Effector CD4-positive, alpha-beta T cell (primary cell): ENCODE measurements at regions not wholly inside any gene's neighbourhood (a gene's known extent, or its start where the extent isn't known, plus 50 kb on each side); places are given as distances from the start of the nearest gene placed in this dataset.

ENCODE experiments used
- DNase-seq: peaks from one replicate; pipeline ENCODE4 v3.0.0-alpha.2; 2020

GRCh38 chr7:17184805-17185689, 113.4 kb upstream of the AHR start:
- DNase-seq = no peak

GRCh38 chr7:17185690-17186070, 112.8 kb upstream of the AHR start:
- DNase-seq = no peak

GRCh38 chr7:17186745-17187530, 111.5 kb upstream of the AHR start:
- no peak for DNase-seq

- no peak for DNase-seq
These were observed 103.8 kb upstream of the AHR start for GRCh38 chr7:17194656-17195055.

- DNase-seq = no peak
These were observed 102.9 kb upstream of the AHR start for GRCh38 chr7:17195576-17195975.

- no peak for DNase-seq
These were observed 92.5 kb upstream of the AHR start for GRCh38 chr7:17205910-17206309.

GRCh38 chr7:17206349-17206905, 92.0 kb upstream of the AHR start:
- no peak for DNase-seq

GRCh38 chr7:17207220-17207619, 91.2 kb upstream of the AHR start:
- no peak for DNase-seq

- no peak for DNase-seq
These were observed 89.4 kb upstream of the AHR start for GRCh38 chr7:17209101-17209500.

- no peak for DNase-seq
These were observed 87.1 kb upstream of the AHR start for GRCh38 chr7:17211307-17211836.

- DNase-seq = no peak
These were observed 86.3 kb upstream of the AHR start for GRCh38 chr7:17212188-17212587.

GRCh38 chr7:17227766-17228490, 70.5 kb upstream of the AHR start:
- no peak for DNase-seq

GRCh38 chr7:17229228-17229627, 69.2 kb upstream of the AHR start:
- no peak for DNase-seq

- DNase-seq = no peak
These were observed 68.2 kb upstream of the AHR start for GRCh38 chr7:17230099-17230807.

- DNase-seq = no peak
These were observed 64.8 kb upstream of the AHR start for GRCh38 chr7:17233603-17234002.

GRCh38 chr7:17234030-17234397, 64.4 kb upstream of the AHR start:
- peak; percentile 40 for DNase-seq

- DNase-seq = peak; percentile 66
These were observed 63.9 kb upstream of the AHR start for GRCh38 chr7:17234398-17235031.

GRCh38 chr7:17236171-17236570, 62.3 kb upstream of the AHR start:
- no peak for DNase-seq

GRCh38 chr7:17236603-17237002, 61.8 kb upstream of the AHR start:
- no peak for DNase-seq

- DNase-seq = no peak
These were observed 59.4 kb upstream of the AHR start for GRCh38 chr7:17239046-17239445.

GRCh38 chr7:17239683-17240521, 58.5 kb upstream of the AHR start:
- DNase-seq = no peak
